ENCODE measurements at regions not wholly inside any gene's neighbourhood (a gene's known extent, or its start where the extent isn't known, plus 50 kb on each side); places are given as distances from the start of the nearest gene placed in this dataset.

DNA sequence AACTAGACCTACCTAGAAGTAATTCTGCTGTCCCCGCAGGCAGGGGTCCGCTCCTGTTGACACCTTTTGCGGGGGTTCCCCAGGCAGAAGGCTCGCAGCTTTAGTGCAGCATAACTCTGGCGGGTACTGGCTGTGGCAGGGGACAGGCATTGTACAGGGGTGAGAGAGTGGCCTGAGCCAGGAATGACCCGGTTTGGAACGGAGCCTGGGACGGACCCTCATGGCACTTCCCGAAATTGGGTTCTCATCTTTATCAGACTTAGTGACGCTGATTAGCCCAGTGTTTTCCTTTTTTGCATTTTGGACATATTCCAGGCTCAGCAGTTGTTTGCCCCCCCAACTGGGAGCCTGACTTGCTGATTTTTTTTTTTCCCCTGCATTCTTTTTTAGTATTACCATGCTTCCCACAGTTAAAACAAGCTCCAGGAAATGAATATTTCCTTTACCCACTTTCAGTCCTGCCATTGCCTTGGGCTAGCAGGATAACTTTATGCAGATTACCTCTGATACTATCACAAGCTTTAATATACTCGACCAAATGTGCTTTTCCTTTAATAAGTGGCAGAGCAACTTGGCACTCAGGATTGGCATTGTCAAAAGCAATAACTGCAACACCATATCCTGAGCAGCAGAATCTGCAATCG, 55.8 kb upstream of the WDR1 start:
- TF ChIP-seq CEBPB (IDR thresholded peaks at IDR 0.05; ENCODE audit: low read depth) (no peak), FOSL1 (IDR thresholded peaks at IDR 0.05; ENCODE audit: low read depth) (no peak), EZH2 (IDR thresholded peaks at IDR 0.05) (no peak), POLR2A (IDR thresholded peaks at IDR 0.05; ENCODE audit: borderline replicate concordance, extremely low read depth, insufficient read depth, insufficient read length) (no peak), ZNF274 (IDR thresholded peaks at IDR 0.05; ENCODE audit: low read depth, low read length) (no peak), YY1 (IDR thresholded peaks at IDR 0.05; ENCODE audit: extremely low read depth, insufficient replicate concordance, low read depth, low read length) (no peak), SRF (IDR thresholded peaks at IDR 0.05; ENCODE audit: low read depth) (no peak), POLR2AphosphoS5 (IDR thresholded peaks at IDR 0.05; ENCODE audit: low read depth, low read length) (no peak), ZFX (IDR thresholded peaks at IDR 0.05) (no peak), EGR1 (IDR thresholded peaks at IDR 0.05; ENCODE audit: low read depth) (no peak)
- TF ChIP-seq, protein P1, sequence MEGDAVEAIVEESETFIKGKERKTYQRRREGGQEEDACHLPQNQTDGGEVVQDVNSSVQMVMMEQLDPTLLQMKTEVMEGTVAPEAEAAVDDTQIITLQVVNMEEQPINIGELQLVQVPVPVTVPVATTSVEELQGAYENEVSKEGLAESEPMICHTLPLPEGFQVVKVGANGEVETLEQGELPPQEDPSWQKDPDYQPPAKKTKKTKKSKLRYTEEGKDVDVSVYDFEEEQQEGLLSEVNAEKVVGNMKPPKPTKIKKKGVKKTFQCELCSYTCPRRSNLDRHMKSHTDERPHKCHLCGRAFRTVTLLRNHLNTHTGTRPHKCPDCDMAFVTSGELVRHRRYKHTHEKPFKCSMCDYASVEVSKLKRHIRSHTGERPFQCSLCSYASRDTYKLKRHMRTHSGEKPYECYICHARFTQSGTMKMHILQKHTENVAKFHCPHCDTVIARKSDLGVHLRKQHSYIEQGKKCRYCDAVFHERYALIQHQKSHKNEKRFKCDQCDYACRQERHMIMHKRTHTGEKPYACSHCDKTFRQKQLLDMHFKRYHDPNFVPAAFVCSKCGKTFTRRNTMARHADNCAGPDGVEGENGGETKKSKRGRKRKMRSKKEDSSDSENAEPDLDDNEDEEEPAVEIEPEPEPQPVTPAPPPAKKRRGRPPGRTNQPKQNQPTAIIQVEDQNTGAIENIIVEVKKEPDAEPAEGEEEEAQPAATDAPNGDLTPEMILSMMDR (IDR thresholded peaks at IDR 0.05 in 2 of 3, conservative IDR thresholded peaks at IDR 0.05 in 1 of 3; ENCODE audit: borderline replicate concordance in 1 of 3, insufficient read depth in 1 of 3, low read depth in 2 of 3, low read length in 2 of 3): no peak
- TF ChIP-seq, protein P2, sequence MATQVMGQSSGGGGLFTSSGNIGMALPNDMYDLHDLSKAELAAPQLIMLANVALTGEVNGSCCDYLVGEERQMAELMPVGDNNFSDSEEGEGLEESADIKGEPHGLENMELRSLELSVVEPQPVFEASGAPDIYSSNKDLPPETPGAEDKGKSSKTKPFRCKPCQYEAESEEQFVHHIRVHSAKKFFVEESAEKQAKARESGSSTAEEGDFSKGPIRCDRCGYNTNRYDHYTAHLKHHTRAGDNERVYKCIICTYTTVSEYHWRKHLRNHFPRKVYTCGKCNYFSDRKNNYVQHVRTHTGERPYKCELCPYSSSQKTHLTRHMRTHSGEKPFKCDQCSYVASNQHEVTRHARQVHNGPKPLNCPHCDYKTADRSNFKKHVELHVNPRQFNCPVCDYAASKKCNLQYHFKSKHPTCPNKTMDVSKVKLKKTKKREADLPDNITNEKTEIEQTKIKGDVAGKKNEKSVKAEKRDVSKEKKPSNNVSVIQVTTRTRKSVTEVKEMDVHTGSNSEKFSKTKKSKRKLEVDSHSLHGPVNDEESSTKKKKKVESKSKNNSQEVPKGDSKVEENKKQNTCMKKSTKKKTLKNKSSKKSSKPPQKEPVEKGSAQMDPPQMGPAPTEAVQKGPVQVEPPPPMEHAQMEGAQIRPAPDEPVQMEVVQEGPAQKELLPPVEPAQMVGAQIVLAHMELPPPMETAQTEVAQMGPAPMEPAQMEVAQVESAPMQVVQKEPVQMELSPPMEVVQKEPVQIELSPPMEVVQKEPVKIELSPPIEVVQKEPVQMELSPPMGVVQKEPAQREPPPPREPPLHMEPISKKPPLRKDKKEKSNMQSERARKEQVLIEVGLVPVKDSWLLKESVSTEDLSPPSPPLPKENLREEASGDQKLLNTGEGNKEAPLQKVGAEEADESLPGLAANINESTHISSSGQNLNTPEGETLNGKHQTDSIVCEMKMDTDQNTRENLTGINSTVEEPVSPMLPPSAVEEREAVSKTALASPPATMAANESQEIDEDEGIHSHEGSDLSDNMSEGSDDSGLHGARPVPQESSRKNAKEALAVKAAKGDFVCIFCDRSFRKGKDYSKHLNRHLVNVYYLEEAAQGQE (IDR thresholded peaks at IDR 0.05; ENCODE audit: low read depth): no peak
- TF ChIP-seq, protein P3, sequence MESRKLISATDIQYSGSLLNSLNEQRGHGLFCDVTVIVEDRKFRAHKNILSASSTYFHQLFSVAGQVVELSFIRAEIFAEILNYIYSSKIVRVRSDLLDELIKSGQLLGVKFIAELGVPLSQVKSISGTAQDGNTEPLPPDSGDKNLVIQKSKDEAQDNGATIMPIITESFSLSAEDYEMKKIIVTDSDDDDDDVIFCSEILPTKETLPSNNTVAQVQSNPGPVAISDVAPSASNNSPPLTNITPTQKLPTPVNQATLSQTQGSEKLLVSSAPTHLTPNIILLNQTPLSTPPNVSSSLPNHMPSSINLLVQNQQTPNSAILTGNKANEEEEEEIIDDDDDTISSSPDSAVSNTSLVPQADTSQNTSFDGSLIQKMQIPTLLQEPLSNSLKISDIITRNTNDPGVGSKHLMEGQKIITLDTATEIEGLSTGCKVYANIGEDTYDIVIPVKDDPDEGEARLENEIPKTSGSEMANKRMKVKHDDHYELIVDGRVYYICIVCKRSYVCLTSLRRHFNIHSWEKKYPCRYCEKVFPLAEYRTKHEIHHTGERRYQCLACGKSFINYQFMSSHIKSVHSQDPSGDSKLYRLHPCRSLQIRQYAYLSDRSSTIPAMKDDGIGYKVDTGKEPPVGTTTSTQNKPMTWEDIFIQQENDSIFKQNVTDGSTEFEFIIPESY (IDR thresholded peaks at IDR 0.05; ENCODE audit: extremely low read depth, insufficient replicate concordance, low read length): no peak

Data from HCT116 (cell line).